Inferior parietal cortex (tissue), 1 donor: ENCODE measurements at regions not wholly inside any gene's neighbourhood (a gene's known extent, or its start where the extent isn't known, plus 50 kb on each side); places are given as distances from the start of the nearest gene placed in this dataset.

Experiments
- DNase-seq: peaks from one replicate; pipeline ENCODE4 v3.0.0-alpha.2; 2016; ENCODE audit errors: extremely low spot score

DNA sequence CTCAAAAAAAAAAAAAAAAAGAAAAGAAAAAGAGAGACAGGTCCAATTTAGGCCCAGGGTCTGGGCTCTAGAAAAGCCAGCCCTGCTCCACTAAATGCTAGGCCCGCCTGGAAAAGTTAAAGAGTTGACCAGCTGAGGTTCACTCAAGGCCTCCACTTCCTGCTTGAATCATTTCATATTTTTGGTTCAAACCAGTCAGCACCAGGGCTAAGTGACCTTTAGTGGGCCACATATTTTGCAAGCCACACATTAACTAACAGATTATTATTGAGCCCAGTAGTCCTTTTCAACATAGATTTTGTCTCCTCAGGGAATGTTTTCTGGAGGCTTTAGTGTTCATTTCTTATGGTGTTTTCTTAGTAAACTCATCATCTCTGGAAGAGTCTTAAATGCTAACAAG is 156.6 kb downstream of the TLR4 start:
- no peak for DNase-seq

DNA sequence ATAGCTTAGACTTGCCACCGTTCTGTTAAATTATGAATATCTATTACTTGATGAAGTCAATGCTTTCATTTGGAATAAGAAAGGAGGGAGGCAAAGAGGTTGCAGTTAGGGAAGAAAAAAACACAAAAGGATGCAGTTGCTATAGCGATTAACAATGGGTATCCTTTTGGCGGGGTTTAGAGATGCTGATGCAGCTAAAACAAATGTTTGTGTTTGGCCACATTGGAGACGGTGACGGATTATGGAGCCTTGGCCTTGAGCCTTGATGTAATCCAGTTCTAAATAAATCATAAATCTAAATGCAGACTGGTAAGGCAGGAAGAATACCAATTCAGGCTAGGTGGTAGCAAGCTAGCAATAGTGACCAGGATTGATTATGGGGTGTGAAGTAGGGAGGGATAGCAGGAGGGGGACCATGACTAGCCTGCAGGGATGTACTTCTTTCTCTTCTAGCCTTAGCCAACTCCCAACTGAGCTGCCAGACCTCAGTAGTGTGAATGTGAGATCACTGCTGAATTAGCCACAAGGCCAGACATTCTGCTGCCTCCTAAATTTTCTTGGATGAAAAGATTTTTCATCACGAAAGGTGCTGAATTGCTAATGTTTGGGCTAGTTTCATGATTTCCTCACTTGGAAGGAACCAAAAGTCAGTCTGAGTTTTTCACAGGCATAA is 160.3 kb downstream of the TLR4 start:
- no peak for DNase-seq

DNA sequence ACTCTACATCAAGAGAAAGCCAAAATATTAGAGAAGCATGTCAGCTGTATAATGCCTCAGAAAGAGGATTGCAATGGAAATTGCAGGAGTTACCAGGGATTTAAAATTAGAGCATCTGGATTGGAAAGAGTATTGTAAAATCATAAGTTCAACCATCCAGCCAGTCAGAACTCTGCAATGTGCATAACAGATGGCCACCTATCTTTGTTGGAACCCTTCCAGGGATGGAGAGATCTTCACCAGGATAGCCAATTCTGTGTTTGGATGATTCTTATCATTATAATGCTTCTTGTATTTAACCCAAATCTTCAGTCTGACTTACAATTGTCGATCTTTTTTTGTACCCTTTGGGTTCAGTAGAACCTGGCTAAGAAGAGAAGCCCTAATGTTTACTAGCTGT is 164.4 kb downstream of the TLR4 start:
- no peak for DNase-seq

DNA sequence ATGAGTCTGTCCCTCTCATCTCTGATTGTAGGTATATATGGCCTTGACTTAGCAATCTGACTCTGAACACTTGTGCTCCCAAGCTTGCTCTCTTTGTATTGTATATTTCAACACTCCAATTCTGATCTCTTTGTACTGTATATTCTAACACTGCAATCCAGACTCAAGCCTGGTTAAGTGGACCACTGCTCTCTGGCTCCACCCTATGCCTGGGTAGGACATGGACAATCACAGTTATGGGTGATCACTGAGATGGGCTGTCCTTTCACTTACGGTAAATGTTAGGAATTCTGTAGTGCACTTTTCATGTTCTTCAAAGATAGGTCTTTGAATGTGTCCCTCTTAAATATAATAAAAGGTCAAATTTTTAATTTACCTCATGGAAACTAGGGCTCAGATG is 165.1 kb downstream of the TLR4 start:
- no peak for DNase-seq

DNA sequence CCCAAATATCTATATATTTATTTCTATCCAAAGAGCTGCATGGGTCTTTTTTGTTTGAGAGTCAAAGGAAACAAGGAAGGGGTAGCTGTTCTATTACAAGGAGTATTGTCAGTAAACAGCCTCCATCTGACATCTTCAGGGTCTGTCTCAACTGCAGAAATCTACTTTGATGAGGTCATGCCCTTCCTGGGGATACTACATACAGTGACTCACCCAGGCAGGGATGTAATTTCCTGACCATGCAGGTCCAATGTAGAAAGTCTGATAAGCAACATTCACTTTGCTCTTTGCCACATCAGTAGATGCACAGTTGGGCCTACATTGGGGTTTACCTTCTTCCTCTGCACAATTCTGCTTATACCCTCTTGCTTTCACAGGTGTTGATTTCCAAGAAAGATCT is 165.5 kb downstream of the TLR4 start:
- no peak for DNase-seq

DNA sequence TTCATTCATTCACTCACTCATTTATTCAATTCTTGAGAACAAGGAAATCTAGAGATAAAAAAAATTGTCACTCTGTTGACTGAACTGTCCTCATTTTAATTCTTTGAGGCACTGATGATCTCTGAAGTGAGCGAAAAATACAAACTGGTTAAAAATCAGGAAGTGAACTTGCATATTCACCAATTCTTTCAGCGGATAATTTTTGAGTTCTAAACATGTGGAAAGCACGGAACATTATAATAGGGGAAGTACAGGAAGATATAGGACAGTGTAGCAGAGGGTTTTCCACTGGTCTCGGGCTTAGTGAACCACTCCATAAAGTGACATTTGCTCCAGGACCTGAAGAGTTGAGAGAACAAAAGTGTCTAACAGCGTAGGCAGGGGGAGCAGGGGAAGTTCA is 169.5 kb downstream of the TLR4 start:
- DNase-seq: no peak

DNA sequence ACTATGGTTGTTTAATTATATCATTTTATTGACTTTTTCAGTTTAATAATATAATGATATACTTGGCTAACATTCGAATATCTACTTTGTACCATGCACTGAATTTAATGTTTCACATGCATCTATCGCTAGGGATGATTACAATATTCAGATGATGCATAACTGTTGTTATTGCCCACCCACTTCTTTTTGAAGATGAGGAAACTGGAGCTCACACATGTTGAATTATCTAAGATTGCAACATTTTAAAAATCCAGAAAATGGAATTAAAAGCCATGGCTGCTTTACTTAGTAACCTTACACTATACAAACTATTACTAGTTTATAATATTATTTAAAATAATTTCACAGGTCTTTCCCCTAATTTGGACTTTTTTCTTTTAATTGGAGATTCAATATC is 171.7 kb downstream of the TLR4 start:
- DNase-seq: no peak

DNA sequence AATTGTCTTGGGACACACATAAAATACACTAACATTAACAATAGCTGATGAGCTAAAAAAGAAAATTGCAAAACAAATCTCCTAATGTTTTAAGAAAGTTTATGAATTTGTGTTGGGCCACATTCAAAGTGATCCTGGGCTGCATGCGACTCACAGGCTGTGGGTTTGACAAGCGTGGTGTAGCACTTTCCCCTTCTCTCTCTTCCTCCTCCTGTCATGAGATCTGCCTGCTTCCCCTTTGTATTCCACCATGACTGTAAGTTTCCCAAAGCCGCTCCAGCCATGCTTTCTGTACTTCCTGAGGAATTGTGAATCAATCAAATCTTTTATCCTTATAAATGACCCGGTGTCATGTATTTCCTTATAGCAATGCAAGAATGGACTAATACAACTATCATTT is 178.0 kb downstream of the TLR4 start:
- DNase-seq: no peak

DNA sequence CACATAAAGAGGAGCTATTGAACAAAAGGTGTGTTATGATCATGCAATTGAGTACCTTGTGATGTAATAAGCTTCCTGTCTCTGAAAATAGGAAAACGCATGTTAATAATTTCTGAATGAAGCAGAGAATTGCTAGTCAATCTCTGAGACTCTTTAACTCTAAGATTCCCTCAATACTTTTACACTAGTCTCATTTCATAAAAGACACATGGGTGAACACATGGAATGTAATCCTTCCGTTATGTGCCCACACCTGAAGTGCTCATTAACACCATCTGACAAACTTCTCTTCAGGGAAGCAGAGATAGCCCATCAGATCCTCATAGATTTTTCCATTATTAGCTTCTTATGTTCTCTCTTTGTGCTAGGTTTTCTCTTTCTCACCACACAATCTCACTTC is 182.4 kb downstream of the TLR4 start:
- no peak for DNase-seq

DNA sequence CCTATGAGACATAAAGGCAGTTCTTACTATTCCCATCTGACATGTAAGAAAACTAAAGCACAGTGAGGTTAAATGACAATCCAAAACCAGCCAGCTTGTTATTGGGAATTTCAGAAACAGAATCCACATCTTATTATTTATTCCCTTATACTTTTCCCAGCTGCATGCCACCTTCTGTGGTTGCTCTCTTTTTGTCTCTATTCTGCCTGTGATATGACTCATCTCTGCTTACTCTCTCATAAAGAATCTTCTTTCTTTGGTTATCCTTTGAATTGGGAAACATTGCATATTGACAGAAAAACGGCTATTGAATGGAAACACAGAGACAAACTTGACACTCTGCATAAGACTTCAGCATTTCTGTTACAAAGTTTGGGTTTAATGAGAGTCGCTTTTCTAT is 183.2 kb downstream of the TLR4 start:
- no peak for DNase-seq

DNA sequence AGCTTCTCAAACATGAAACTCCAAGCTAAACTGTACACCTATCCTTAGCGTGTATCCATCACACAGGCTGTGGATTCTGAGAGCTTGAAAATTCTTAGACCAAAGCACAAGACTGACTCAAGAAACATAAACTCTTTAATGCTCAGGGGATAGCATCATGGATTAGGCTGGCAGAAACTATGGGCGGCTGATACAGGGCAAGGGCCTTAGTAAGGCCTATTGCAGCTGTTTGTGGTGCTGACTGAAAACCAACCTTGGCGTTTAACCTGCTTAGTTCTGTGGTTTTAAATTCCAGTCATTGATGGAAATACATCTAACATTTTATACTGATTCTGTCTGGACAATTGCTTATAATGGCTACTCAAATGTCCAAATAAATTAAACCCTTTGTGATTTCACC is 183.7 kb downstream of the TLR4 start:
- DNase-seq: no peak

DNA sequence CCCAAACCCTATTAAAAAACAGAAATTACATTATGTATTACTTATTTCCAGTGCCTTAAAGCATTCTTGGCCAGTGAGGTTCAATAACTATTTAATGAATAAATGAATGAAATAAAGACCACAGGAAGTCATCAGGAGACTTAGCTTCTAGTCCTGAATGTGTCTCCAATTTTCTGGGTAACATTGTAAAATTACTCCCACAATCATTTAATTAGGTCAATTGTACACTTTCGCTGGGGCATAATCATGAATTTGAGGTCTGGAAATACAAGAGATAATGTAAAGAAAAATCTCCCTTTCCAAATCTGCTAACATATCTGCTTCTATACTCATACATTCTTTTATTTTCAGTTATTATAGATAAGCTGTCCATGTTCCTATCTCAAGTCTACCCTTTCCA is 199.2 kb downstream of the TLR4 start:
- no peak for DNase-seq

DNA sequence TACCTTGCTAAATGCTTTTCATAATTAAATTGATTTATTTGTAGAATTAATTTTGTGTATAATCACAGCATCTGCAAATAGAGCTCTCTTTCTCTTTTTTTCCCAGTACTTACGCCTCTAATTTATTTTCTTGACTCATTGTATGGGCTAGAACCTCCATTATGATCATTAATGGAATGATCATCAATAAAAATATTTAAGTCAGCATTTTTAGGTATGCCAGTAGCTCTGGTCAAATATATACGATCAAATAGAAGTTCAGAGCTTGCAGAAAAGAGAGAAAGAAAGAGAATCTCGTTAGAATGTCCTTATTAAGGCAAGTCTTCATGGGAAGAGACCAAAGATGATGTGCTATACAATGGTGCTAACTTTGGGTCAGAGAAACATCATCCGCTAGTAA is 202.6 kb downstream of the TLR4 start:
- no peak for DNase-seq

DNA sequence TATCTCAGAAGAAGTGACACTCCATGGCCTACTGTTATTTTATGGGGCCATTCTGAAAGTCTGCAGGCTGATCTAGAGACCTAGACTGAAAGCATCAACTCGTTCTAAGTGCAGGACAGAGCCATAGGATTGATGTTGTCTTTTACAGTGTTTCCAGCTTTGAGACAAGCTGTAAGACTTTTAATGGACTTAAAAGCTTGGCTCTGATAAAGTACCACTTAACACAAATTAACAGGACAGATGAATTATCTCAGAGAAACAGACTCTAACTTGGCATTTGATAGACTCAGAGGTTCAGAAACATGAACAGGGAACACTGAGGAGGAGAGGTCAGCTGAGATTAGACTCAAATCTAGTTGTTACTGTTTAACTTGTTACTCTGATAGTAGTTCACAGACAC is 203.2 kb downstream of the TLR4 start:
- no peak for DNase-seq

DNA sequence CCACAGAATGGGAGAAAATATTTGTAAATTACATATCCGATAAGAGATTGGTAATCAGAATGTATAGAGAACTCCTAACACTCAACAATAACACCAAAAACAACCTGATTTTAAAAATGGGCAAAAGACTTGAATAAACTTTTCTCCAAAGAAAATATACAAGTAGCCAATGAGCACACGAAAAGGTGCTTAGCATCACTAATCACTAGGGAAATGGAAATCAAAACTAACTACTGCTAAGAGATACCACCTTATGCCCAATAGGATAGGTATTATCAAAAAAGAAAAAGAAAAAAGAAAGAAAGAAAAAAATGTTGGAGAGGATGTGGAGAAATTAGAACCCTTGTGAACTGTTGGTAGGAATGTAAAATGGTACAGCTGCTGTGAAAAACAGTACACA is 212.1 kb downstream of the TLR4 start:
- no peak for DNase-seq

DNA sequence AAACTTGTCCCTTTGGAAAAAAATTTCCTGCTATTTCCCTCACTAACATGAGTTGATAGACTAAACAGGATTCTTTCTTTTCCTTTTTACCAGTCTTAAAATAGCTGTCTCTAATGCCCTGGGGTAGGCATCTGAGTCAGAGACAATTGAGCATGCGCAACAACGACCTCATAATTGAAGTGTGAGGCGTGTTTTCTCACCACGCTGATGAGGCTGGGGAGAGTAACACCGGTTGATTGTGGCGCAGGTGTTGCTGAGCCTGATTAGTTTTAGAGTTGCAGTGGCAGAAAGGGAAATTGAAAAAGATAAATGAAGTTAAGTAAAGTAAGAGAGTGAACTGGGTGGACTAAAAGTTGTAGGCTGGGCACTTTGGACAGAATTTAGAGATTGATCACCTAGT is 213.7 kb downstream of the TLR4 start:
- DNase-seq: no peak

DNA sequence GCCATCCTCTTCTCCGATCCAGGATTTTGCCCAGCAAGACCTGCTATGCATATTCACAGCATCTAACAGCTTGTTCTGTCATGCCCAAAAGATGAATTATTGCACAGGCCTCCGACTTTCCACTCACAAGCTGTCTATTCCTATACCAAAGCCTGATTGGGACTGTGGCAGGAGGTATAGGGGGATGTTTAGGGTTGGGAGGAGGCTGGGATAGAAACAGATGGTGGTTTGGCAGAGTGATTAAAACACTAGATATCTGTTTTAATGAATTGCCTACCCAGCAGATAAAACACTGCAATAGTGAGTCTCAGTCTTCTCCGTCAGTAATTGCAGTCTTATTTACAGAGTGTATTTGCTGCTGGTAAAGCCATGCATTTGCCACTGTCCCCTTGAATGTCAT is 215.3 kb downstream of the TLR4 start:
- DNase-seq: no peak

DNA sequence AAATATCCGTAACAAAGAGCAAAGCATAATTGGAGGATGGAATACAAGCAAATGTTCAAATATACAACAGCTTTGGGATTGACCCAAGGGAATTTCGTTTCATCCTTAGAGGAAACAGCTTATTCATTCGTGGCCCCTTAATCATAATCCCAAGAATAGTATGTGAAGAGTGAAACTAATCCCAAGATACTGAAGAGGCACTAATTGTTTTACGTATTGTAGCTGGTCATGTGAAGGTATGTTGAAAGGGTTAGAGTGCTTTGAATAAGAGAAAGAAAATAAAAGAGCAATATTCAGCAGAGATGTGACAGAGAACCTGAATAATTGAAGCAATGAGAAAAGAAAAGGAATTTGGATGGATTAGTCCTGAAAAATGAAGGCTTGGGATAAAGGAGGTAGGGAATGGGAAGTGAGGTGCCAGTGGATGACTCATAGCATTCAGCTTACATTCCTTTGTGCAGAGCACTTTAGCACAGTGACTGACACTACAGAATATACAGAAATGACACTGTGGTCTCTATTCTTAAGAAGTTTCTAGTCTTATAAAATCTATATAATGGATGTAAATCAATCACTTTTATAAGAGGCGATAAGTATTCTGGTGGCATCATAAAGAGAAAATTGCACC is 221.9 kb downstream of the TLR4 start:
- no peak for DNase-seq

DNA sequence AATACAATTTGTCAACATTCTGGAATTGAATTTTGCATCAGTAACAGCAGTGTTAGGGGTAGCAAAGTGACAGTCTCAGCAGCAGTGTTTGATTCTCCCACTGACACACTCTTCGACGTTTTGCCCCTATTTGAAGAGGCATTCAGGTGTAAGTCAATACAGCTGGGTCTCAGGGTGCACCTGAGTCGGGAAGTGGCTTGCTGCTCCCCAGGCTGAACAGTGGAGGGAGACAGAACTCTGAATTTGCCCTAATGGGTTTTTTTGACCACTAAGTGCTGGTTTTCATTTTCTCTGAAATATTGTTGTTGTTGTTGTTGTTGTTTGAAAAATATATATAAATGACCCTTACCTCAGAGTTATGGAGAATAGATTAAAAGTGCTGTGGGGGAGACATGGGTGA is 223.2 kb downstream of the TLR4 start:
- no peak for DNase-seq

DNA sequence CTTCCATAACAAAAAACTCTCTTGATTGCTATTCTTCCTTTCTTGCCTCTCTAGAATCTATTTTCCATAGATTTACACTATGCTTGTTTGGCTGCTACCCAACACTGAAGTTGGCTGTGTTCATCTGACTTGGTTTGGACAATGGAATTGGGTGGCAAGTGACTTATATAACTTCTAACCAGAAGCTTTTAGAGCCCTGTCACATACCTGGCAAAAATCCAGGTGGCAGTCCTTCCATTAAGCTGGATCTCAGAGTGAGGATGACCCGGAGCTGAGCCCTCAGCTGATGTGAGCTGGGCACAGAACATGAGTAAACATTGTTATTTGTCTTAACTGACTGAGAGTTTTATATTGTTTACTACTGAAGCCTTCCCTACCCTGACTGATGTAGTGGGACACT is 225.7 kb downstream of the TLR4 start:
- no peak for DNase-seq

DNA sequence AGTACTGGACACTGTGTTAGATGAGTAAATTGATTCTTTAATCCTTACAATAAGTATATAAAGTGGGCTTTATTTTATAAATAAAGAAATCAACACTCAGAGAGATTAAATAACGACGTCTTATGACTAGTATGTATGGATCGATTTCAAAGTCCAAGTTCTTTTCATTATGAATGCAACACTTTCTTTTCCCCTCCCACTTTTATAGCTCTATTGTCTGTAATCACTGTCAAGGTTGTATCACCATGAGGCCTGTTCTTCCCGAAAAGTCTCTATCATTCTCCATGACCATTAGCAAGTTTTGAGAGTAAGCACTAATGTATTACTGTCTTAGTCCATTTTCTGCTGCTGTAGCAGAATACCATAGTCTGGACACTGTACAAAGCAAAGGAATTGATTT is 228.4 kb downstream of the TLR4 start:
- DNase-seq: no peak

DNA sequence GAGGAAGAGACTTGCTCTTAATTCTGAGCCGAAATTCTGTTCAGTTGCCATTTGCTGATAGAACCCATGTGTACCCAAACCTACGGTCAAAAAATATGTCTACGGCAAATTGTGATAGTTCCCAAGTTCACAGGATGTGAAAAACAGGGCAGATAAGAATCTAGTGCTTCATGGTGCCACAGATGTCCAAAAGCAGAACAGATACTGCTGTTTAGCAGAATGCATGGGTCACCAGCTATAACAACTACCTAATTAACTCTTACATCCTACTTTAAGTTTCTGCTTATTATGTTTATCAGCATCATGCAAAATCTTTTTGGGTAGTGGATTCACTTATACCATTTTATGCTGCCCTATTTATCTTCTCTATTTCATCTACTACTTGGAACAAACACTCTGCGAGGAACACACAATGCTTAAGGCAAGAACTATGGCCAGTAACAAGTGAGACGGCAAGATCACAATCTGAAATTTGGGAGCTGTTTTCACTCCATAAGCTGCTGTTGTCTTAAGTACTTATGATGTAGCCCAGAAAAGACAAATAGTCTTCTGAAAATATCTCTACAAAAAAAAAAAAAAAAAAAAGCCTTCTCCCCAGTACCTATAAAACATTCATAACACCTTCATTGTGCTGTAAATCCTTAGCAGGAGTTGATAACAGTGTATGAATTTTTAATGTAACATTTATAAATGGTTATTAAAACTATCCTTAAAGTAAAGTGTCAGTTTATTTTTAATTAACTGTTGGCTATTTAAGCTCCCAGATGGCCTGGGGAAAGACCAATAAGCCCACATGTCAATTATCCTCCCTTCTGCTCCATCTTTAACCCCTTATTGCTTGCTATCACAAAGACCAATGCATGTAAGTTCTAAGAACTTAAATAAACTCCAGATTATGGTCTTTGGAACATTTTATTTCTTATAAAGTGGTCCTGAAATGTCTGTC is 232.3 kb downstream of the TLR4 start:
- DNase-seq: no peak

DNA sequence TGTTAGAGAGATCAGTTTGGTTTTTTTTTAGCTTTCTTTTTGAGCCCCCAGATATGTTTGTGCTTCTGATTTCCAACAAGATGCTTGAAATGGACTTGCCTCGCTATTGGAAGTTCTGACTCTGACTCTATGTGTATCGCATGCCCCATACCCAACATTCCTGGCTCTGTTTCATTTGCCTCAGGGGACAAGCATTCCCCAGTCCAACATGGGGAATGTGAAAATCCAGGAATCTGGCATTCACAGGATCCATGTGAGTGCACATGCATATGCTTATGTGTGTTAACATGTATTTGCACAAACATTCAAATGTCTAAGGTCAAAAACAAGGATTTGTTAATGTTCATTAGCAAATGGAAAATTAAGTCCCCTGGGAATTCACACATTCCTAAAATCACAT is 233.9 kb downstream of the TLR4 start:
- no peak for DNase-seq
